ENCODE measurements at regions not wholly inside any gene's neighbourhood (a gene's known extent, or its start where the extent isn't known, plus 50 kb on each side); places are given as distances from the start of the nearest gene placed in this dataset.

DNA sequence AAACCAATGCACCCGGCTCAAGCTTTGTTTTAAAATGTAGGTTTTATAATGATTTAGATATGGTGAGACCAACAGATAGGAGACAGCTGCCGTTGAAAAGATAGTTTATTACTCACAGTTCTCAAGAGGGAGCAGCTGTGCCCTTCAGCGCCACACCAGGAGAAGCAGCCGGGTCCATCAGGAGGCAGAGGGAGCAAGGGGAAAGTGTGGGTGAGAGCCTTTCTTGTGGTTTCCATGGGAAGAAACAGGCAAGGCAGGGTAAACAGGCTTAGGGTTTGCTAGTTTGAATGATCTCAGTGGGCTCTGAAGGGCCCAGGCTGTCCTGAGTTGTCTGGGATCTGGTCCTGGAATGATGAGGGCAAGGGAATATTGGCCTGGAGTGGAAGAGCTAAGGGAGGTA lies 117.7 kb upstream of the PLCB4 start:
- no peak overlapping the region for H3K56ac ChIP-seq (ENCODE audit: insufficient read length, low read depth, low read length)
- peaks cover 0 to 4% of the 10 kb centered on the region in 2 experiments; a peak in 1 of 4 replicates for H3K4me1 Mint-ChIP-seq
- no peak overlapping the region for H3K4ac ChIP-seq (ENCODE audit: low read depth, low read length)
- H3K27ac Mint-ChIP-seq = no peak overlapping the region
- no peaks in the 10 kb centered on the region for H3K79me2 ChIP-seq (ENCODE audit: insufficient read depth, low read length)
- no peaks in the 10 kb centered on the region for H3K9me3 ChIP-seq (ENCODE audit: control insufficient read depth, low read depth, low read length)
- H3K9ac ChIP-seq (ENCODE audit: extremely low read depth, insufficient read length, low read length) = no peak overlapping the region
- no peak overlapping the region for H2BK15ac ChIP-seq (ENCODE audit: low read depth, low read length)
- H3K23me2 ChIP-seq (ENCODE audit: insufficient read length, low read depth, low read length, poor library complexity, severe bottlenecking) = no peaks in the 10 kb centered on the region
- no peak overlapping the region for H3K4me2 ChIP-seq (ENCODE audit: insufficient read depth, insufficient read length, low read length)
- no peak overlapping the region for H2AFZ ChIP-seq (ENCODE audit: low read length)
- no peak overlapping the region for H2BK20ac ChIP-seq (ENCODE audit: low read depth, low read length, poor library complexity, severe bottlenecking)
- no peak overlapping the region for H4K5ac ChIP-seq (ENCODE audit: insufficient read length, low read depth, low read length)
- no peak overlapping the region for H3K4me3 Mint-ChIP-seq
- H3K36me3 Mint-ChIP-seq (ENCODE audit: insufficient read depth in 1 of 3, low read depth in 3 of 3) = no peaks in the 10 kb centered on the region
- H3T11ph ChIP-seq (ENCODE audit: low read length) = no peak overlapping the region
- no peaks in the 10 kb centered on the region for H4K20me1 ChIP-seq (ENCODE audit: control insufficient read depth, insufficient read depth, insufficient read length)
- H3K14ac ChIP-seq (ENCODE audit: insufficient read depth, low read length) = no peak overlapping the region
- DNase-seq = no peak
- H3K27me3 Mint-ChIP-seq (ENCODE audit: low read depth) = no peaks in the 10 kb centered on the region
- H4K91ac ChIP-seq (ENCODE audit: insufficient read length, low read depth, low read length) = no peak overlapping the region
- no peak overlapping the region for H4K8ac ChIP-seq (replicated peaks; ENCODE audit: insufficient read length, low read depth, low read length)
- no peak overlapping the region for H2BK12ac ChIP-seq (ENCODE audit: insufficient read length, low read depth, low read length)
- TF ChIP-seq, protein P1, sequence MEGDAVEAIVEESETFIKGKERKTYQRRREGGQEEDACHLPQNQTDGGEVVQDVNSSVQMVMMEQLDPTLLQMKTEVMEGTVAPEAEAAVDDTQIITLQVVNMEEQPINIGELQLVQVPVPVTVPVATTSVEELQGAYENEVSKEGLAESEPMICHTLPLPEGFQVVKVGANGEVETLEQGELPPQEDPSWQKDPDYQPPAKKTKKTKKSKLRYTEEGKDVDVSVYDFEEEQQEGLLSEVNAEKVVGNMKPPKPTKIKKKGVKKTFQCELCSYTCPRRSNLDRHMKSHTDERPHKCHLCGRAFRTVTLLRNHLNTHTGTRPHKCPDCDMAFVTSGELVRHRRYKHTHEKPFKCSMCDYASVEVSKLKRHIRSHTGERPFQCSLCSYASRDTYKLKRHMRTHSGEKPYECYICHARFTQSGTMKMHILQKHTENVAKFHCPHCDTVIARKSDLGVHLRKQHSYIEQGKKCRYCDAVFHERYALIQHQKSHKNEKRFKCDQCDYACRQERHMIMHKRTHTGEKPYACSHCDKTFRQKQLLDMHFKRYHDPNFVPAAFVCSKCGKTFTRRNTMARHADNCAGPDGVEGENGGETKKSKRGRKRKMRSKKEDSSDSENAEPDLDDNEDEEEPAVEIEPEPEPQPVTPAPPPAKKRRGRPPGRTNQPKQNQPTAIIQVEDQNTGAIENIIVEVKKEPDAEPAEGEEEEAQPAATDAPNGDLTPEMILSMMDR (conservative IDR thresholded peaks at IDR 0.05) = no peak
- H3K18ac ChIP-seq (ENCODE audit: insufficient read length, low read depth, low read length) = no peak overlapping the region
- WGBS (ENCODE audit: extremely low coverage, insufficient read length, low lambda C conversion rate) = no CpG with 5 or more reads among the region's 4 CpGs
- no peaks in the 10 kb centered on the region for H3K9me3 Mint-ChIP-seq
- H2AK5ac ChIP-seq (ENCODE audit: insufficient read length, low read length) = no peak overlapping the region
- H2BK5ac ChIP-seq (ENCODE audit: insufficient read length, low read length) = no peak overlapping the region
- no peak overlapping the region for H2BK120ac ChIP-seq (ENCODE audit: low read depth, low read length, poor library complexity, severe bottlenecking)
- H3K79me1 ChIP-seq (ENCODE audit: insufficient read depth, low read depth, low read length, poor library complexity, severe bottlenecking) = no peaks in the 10 kb centered on the region
- H3K4me1 ChIP-seq (ENCODE audit: insufficient read depth, low read length) = no peaks in the 10 kb centered on the region
- no peaks in the 10 kb centered on the region for H3K27me3 ChIP-seq (ENCODE audit: insufficient read depth, low read length)
- no peak overlapping the region for H3K27ac ChIP-seq (ENCODE audit: insufficient read length, low read depth, low read length)
- H3K23ac ChIP-seq (ENCODE audit: insufficient read length, low read depth, low read length) = no peak overlapping the region

Measured in H9 (cell line).